Duodenal mucosa (tissue), 2 donors: ENCODE measurements at regions not wholly inside any gene's neighbourhood (a gene's known extent, or its start where the extent isn't known, plus 50 kb on each side); places are given as distances from the start of the nearest gene placed in this dataset.
"Not testable (repeated sequence)": the region's sequence is repeated elsewhere in the genome, so short reads cannot be mapped to it uniquely, and the experiment has no call there.

Experiments used
- H3K27ac ChIP-seq: one replicate; pipeline ENCODE4 v1.7.0; 2013; ENCODE audit warnings: low read depth, low read length
- H3K27me3 ChIP-seq, 2 donors: one replicate each; pipeline ENCODE4 v1.7.0; 2013; ENCODE audit warnings: low read length in 2 of 2, control low read depth in 1 of 2; ENCODE audit not compliant: insufficient read depth in 2 of 2, control insufficient read depth in 1 of 2
- H3K36me3 ChIP-seq, 2 donors: one replicate each; pipeline ENCODE4 v1.7.0; 2013; ENCODE audit warnings: low read length in 2 of 2, control low read depth in 1 of 2; ENCODE audit not compliant: insufficient read depth in 2 of 2, control insufficient read depth in 1 of 2
- H3K4me1 ChIP-seq, 2 donors: one replicate each; pipeline ENCODE4 v1.7.0; 2013; ENCODE audit warnings: low read length in 2 of 2, control low read depth in 1 of 2; ENCODE audit not compliant: insufficient read depth in 2 of 2, control insufficient read depth in 1 of 2
- H3K4me3 ChIP-seq, 2 donors: one replicate each; pipeline ENCODE4 v1.7.0; 2013; ENCODE audit warnings: low read length in 2 of 2, low read depth in 1 of 2
- H3K9ac ChIP-seq, 2 donors: one replicate each; pipeline ENCODE4 v1.7.0; 2013; ENCODE audit warnings: low read length in 2 of 2, low read depth in 1 of 2
- H3K9me3 ChIP-seq, 2 donors: one replicate each; pipeline ENCODE4 v1.7.0; 2013; ENCODE audit warnings: low read length in 2 of 2, control low read depth in 1 of 2; ENCODE audit not compliant: control insufficient read depth in 1 of 2

GRCh38 chr20:56748476-56749377, 119.6 kb downstream of the TFAP2C start:
- Histone ChIP-seq H3K4me3 (no peak overlapping the region), H3K4me1 (no peaks in the 10 kb centered on the region), H3K36me3 (no peaks in the 10 kb centered on the region), H3K9me3 (no peaks in the 10 kb centered on the region), H3K27ac (no peak overlapping the region), H3K9ac (no peak overlapping the region), H3K27me3 (peaks cover 0 to 17% of the 10 kb centered on the region in 2 donors)

DNA sequence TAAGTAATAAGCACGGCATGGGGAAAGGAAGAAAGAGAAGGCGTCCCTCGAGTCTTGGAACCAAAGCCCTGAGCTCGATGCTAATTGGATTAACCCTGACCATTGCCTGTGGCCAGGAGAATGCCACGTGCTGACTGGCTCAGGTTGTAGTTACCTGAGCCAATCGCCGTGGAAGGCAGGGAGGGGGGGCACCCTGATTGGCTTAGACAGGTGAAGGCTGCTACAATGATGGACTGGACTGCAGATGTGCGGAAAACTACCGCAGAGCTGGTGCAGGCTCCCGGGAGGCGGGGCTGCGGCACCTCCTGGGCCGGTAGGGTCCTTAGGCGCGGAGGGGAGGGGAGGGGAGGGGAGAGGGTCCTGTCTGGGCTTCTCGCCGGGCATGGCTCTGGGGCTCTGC, 121.3 kb downstream of the TFAP2C start:
- H3K36me3 ChIP-seq = no peaks in the 10 kb centered on the region
- H3K4me1 ChIP-seq = no peaks in the 10 kb centered on the region
- H3K4me3 ChIP-seq = no peak overlapping the region
- no peak overlapping the region for H3K27ac ChIP-seq
- no peaks in the 10 kb centered on the region for H3K9me3 ChIP-seq
- peaks cover 0 to 17% of the 10 kb centered on the region in 2 donors for H3K27me3 ChIP-seq
- no peak overlapping the region for H3K9ac ChIP-seq

DNA sequence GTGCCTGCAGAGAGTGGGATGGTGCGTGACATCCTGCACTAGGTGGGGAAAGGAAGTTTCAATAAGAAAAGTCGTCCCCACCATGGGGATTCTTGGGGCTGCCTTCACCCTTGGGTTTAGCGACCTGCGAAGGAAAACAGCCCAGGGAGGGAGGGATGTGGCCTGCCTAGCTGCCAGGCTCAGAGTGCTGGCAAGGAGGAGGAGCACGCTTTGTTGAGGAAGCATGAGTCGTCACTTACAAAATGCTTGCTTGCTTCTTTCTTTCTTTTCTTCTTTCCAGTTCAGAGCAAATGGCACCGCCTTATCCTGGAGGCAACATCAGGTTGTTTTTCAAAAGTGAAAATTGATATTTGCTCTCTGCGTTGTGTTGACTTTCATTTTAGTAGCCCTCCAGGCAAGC, 123.2 kb downstream of the TFAP2C start:
- Histone ChIP-seq H3K27ac (no peak overlapping the region), H3K36me3 (no peaks in the 10 kb centered on the region), H3K9me3 (no peaks in the 10 kb centered on the region), H3K4me1 (no peaks in the 10 kb centered on the region), H3K4me3 (no peak overlapping the region), H3K9ac (no peak overlapping the region), H3K27me3 (peaks cover 0 to 17% of the 10 kb centered on the region in 2 donors)

DNA sequence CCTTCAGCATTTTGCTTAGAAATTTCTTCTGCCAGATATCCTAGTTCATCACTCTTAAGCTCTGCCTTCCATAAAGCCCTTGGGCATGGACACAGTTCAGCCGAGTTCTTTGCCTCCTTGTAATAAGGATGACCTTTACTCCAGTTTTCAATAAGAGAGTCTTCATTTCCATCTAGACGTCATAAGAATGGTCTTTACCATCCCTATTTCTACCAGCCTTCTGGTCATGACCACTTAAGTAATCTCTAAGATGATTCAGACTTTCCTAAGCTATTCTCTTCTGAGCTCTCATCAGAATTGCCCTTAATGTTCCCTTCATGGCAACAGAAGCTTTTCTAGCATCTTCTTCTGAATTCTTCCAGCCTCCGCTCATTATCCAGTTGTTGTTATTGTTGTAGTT, 126.1 kb downstream of the TFAP2C start:
- H3K4me3 ChIP-seq = no peak overlapping the region
- peaks cover 0 to 4% of the 10 kb centered on the region in 2 donors for H3K27me3 ChIP-seq
- no peaks in the 10 kb centered on the region for H3K36me3 ChIP-seq
- H3K27ac ChIP-seq = no peak overlapping the region
- H3K4me1 ChIP-seq = no peaks in the 10 kb centered on the region
- no peak overlapping the region for H3K9ac ChIP-seq
- H3K9me3 ChIP-seq = no peaks in the 10 kb centered on the region

- H3K9me3 ChIP-seq, H3K9ac ChIP-seq, H3K4me1 ChIP-seq, H3K4me3 ChIP-seq, H3K27ac ChIP-seq, H3K36me3 ChIP-seq, H3K27me3 ChIP-seq: not testable (repeated sequence)
Measured at GRCh38 chr20:56756658-56757057, 127.6 kb downstream of the TFAP2C start.

DNA sequence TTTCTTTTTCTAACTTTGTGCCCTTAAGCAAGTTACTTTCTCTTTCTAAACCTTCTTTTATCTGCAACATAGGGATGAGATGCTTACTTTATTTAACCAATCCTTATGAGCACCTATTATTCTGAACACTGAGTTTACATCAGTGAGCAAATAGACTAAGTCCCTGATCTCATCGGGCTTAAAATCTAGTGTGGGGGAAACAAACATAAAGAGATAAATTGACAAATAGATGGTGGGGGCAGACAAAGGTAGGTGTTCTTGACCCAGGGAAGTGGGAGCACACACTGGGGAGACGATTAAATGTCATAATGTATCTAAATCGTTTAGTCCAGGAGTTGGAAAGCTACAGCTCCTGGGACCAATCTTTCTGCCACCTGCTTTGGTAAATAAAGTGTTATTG, 129.6 kb downstream of the TFAP2C start:
- H3K4me1 ChIP-seq = no peaks in the 10 kb centered on the region
- no peak overlapping the region for H3K27ac ChIP-seq
- no peak overlapping the region for H3K4me3 ChIP-seq
- H3K9me3 ChIP-seq = no peaks in the 10 kb centered on the region
- no peaks in the 10 kb centered on the region for H3K27me3 ChIP-seq
- H3K9ac ChIP-seq = no peak overlapping the region
- H3K36me3 ChIP-seq = no peaks in the 10 kb centered on the region

DNA sequence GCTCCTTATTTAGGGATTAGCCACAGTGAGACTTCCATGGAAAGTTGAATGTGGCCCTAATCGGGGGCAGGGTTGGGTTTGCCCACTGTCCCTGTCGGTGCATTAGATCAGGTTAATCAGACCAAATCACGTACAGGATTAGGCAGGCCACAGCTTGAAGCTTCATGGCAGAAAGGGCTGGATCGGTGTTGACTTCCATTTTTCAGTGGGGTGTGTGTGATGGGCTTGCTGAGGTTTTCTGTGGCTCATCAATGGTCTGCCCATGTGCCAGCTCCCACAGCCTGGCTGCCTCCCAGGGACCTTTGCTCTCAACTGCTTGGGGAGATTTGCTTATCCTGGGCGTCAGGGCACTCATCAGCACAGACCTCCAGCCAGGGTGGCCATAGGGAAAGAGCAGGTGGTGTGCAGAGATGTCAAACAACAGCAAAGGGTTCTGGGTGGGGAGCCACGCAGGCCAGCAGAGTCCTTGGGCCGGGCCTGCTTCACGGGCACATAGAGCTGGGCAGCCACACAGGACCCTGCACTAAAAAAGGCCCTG, 130.7 kb downstream of the TFAP2C start:
- H3K4me3 ChIP-seq = no peak overlapping the region
- no peaks in the 10 kb centered on the region for H3K27me3 ChIP-seq
- no peaks in the 10 kb centered on the region for H3K9me3 ChIP-seq
- no peak overlapping the region for H3K9ac ChIP-seq
- H3K27ac ChIP-seq = no peak overlapping the region
- no peaks in the 10 kb centered on the region for H3K36me3 ChIP-seq
- no peaks in the 10 kb centered on the region for H3K4me1 ChIP-seq

- no peaks in the 10 kb centered on the region for H3K9me3 ChIP-seq
- H3K27ac ChIP-seq = no peak overlapping the region
- H3K4me1 ChIP-seq = no peaks in the 10 kb centered on the region
- H3K4me3 ChIP-seq = no peak overlapping the region
- no peaks in the 10 kb centered on the region for H3K36me3 ChIP-seq
- H3K27me3 ChIP-seq = no peaks in the 10 kb centered on the region
- H3K9ac ChIP-seq = no peak overlapping the region
Measured at GRCh38 chr20:56760610-56761009, 131.5 kb downstream of the TFAP2C start.

- no peaks in the 10 kb centered on the region for H3K9me3 ChIP-seq
- no peak overlapping the region for H3K9ac ChIP-seq
- H3K36me3 ChIP-seq = no peaks in the 10 kb centered on the region
- H3K27ac ChIP-seq = no peak overlapping the region
- H3K4me1 ChIP-seq = no peaks in the 10 kb centered on the region
- H3K4me3 ChIP-seq = no peak overlapping the region
- H3K27me3 ChIP-seq = no peaks in the 10 kb centered on the region
Measured at GRCh38 chr20:56761393-56761792, 132.3 kb downstream of the TFAP2C start.

GRCh38 chr20:56762401-56762800, 133.3 kb downstream of the TFAP2C start:
- no peaks in the 10 kb centered on the region for H3K9me3 ChIP-seq
- no peak overlapping the region for H3K27ac ChIP-seq
- H3K4me1 ChIP-seq = no peaks in the 10 kb centered on the region
- no peak overlapping the region for H3K9ac ChIP-seq
- no peaks in the 10 kb centered on the region for H3K36me3 ChIP-seq
- no peaks in the 10 kb centered on the region for H3K27me3 ChIP-seq
- no peak overlapping the region for H3K4me3 ChIP-seq
